ENCODE measurements at regions not wholly inside any gene's neighbourhood (a gene's known extent, or its start where the extent isn't known, plus 50 kb on each side); places are given as distances from the start of the nearest gene placed in this dataset.

DNA sequence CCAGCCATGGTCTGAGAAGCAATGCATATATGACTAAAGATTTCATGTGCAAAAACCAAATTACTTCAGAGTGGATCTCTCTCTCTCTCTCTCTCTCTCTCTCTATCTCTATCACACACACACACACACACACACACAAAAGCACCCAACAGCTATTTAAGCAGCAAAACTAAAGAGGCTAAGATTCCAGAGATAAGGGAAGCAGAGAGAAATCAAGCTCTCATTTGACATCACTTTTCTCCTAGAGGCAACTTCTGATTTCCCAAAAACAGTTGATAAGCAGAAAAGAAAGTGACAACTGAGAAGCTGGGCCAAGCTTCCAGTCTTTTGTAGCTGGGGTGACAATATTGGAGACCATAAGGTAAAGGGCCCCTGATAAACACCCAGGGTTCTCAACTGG lies 526.0 kb upstream of the NR2F2 start:
- H3K4me3 ChIP-seq (ENCODE audit: low read depth, low read length) = no peak overlapping the region
- TF ChIP-seq, protein P1, sequence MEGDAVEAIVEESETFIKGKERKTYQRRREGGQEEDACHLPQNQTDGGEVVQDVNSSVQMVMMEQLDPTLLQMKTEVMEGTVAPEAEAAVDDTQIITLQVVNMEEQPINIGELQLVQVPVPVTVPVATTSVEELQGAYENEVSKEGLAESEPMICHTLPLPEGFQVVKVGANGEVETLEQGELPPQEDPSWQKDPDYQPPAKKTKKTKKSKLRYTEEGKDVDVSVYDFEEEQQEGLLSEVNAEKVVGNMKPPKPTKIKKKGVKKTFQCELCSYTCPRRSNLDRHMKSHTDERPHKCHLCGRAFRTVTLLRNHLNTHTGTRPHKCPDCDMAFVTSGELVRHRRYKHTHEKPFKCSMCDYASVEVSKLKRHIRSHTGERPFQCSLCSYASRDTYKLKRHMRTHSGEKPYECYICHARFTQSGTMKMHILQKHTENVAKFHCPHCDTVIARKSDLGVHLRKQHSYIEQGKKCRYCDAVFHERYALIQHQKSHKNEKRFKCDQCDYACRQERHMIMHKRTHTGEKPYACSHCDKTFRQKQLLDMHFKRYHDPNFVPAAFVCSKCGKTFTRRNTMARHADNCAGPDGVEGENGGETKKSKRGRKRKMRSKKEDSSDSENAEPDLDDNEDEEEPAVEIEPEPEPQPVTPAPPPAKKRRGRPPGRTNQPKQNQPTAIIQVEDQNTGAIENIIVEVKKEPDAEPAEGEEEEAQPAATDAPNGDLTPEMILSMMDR (IDR thresholded peaks at IDR 0.05; ENCODE audit: low read depth, low read length) = no peak

DNA sequence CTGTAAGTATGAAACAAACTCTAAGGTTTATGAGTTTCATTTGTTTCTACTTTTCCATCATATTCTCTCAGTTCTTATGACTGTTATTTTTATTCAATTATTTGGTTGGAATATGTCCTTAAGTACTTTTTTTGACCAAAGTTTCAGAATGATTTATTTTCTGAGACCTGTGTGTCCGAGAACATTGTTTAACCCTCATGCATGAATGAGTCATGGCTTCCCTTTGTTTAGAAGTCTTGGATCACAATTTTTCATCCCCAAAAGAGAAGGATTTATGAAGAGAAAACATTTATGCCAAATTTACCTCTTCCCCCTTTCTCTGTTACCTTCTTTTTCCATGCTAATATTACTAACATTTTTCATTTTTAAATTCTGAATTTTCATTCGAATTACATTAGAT lies 518.0 kb upstream of the NR2F2 start:
- no peak overlapping the region for H3K4me3 ChIP-seq (ENCODE audit: low read depth, low read length)
- TF ChIP-seq, protein P1 (IDR thresholded peaks at IDR 0.05; ENCODE audit: low read depth, low read length) = no peak

DNA sequence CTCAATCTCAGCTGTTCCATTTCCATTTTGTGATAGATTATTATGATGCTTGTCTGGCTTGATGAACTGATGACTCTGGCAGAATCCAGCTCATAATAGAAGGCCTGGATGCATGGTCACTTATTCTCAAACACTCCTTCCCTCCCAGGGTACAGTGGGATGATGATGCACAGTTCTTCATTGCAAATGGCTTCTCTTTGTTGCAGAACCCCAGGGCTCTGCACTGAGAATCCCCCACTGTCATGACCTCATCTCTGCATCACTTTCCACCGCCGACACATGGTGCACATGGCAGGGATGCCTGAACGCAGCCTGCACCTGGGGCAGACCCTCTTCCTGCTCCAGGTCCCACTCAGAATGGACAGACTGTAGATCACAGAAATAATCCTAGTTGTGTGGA lies 515.6 kb upstream of the NR2F2 start:
- TF ChIP-seq, protein P1 (IDR thresholded peaks at IDR 0.05; ENCODE audit: low read depth, low read length) = no peak
- H3K4me3 ChIP-seq (ENCODE audit: low read depth, low read length) = no peak overlapping the region

DNA sequence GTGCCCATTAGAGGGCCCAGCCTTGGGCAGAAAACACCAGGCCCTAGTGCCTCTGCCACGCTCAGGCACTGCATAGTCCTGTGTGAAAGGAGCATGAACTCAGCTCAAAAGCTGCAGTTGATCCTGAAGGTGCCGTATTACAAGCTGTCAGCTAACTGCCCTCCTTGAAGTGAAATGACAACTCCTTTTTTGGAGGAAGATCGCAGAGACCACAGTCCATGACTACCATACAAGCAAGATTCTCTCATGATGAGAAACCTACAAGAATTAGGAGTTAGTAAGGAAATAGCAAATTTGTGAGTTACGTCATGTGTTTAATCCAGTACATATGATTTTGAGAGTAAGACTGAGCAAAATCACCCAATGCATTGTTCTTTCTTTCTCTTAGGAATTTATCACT lies 513.9 kb upstream of the NR2F2 start:
- TF ChIP-seq, protein P1 (IDR thresholded peaks at IDR 0.05; ENCODE audit: low read depth, low read length) = no peak
- no peak overlapping the region for H3K4me3 ChIP-seq (ENCODE audit: low read depth, low read length)

DNA sequence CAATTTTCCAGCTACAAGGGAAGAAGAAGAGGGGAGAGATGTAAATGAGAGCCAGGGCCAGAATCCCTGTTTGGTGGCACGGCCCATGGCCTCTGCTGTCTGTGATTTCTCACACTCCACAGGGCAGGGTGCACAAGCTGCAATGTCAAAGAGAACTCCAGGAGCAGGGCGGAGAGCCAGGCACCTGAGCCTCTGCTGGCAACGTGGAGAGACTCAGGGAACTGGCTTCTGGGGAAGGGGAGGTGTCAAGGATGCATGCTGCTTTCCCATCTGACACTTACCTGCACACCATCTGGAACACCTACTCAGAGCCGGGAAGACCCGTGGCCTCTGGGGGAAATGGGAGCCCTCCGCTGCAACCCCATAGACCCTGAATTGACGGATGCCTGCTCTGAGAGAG lies 507.5 kb upstream of the NR2F2 start:
- H3K4me3 ChIP-seq (ENCODE audit: low read depth, low read length) = no peak overlapping the region
- TF ChIP-seq, protein P1 (IDR thresholded peaks at IDR 0.05; ENCODE audit: low read depth, low read length) = no peak

DNA sequence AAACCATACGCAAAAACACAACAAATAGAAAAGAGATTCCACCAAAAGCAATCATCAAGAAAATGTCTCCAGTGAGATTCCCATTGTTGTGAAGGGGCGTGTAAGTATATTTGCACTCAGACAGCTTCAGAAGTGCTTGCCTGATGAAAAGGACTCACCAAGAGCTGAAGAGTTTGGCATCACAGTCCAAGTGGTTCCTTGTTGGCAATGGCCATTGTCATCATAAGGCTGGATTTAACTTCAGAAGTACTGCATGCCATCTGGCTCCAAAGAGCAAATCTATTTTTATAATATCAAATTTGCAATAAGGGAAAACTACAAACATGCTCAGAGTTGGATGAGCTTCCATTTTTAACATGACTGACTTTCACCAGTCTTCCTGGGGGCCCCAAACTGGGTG lies 505.3 kb upstream of the NR2F2 start:
- H3K4me3 ChIP-seq (ENCODE audit: low read depth, low read length) = no peak overlapping the region
- TF ChIP-seq, protein P1 (IDR thresholded peaks at IDR 0.05; ENCODE audit: low read depth, low read length) = no peak

DNA sequence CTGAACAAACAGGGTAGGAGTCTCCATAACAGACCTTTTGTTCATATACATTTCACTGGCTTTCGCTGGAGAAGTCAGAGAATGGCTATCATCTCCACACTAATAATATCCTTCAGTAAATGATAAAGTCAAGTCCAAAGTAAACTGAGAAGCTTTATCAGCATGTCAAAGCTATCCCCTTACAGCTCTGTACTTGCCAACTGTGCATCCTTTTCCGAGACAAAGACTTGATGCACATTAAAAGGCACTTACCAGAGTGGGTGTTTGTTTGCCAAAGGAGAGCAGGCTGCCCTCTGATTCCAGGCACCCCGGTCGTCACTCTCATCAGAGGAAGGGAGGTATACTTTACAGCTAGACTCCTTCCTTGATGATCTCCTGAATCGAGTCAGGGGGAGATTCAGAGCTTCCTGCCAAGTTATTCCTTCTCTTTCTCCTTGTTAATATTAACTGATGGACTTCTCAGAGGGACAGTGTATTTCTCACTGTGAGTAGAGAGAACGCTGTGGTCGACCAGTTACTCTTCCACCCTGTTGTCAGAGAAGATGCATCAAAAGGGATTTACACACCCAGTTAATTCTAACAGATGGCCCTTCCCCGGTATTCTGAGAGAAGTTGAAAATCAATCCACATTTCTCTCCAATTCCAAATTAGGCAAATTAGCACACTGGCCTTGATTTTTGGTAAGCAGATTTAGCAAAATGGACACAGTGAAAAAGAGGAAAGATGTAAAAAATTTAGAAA lies 504.7 kb upstream of the NR2F2 start:
- TF ChIP-seq, protein P1 (IDR thresholded peaks at IDR 0.05; ENCODE audit: low read depth, low read length) = no peak
- H3K4me3 ChIP-seq (ENCODE audit: low read depth, low read length) = no peak overlapping the region
